ENCODE measurements at regions not wholly inside any gene's neighbourhood (a gene's known extent, or its start where the extent isn't known, plus 50 kb on each side); places are given as distances from the start of the nearest gene placed in this dataset.

- in situ Hi-C loops (cut with MboI; ENCODE audit: low sequenced_read_pairs) = loop anchor here (10.0 kb wide), 1 partner anchor 183 kb away; no protein-coding TSS in a partner anchor
Measured at GRCh38 chr4:89438102-89438831, 130.7 kb upstream of the GPRIN3 start.

- in situ Hi-C loops (cut with MboI; ENCODE audit: low sequenced_read_pairs) = loop anchor here (10.0 kb wide), 1 partner anchor 180 kb away; no protein-coding TSS in a partner anchor
Measured at GRCh38 chr4:89434364-89434988, 126.9 kb upstream of the GPRIN3 start.

- in situ Hi-C loops (cut with MboI; ENCODE audit: low sequenced_read_pairs) = no loop called here
Measured at GRCh38 chr4:89427782-89428181, 120.2 kb upstream of the GPRIN3 start.

GRCh38 chr4:89425023-89425422, 117.4 kb upstream of the GPRIN3 start:
- in situ Hi-C loops (cut with MboI; ENCODE audit: low sequenced_read_pairs) = no loop called here

- in situ Hi-C loops (cut with MboI; ENCODE audit: low sequenced_read_pairs) = no loop called here
Measured at GRCh38 chr4:89422441-89422990, 114.9 kb upstream of the GPRIN3 start.

- in situ Hi-C loops (cut with MboI; ENCODE audit: low sequenced_read_pairs) = no loop called here
Measured at GRCh38 chr4:89420507-89420906, 112.9 kb upstream of the GPRIN3 start.

GRCh38 chr4:89419111-89419695, 111.6 kb upstream of the GPRIN3 start:
- in situ Hi-C loops (cut with MboI; ENCODE audit: low sequenced_read_pairs) = no loop called here

GRCh38 chr4:89416960-89417359, 109.4 kb upstream of the GPRIN3 start:
- in situ Hi-C loops (cut with MboI; ENCODE audit: low sequenced_read_pairs) = no loop called here

- in situ Hi-C loops (cut with MboI; ENCODE audit: low sequenced_read_pairs) = no loop called here
Measured at GRCh38 chr4:89413518-89413917, 105.9 kb upstream of the GPRIN3 start.

GRCh38 chr4:89411539-89412309, 104.1 kb upstream of the GPRIN3 start:
- in situ Hi-C loops (cut with MboI; ENCODE audit: low sequenced_read_pairs) = no loop called here

- in situ Hi-C loops (cut with MboI; ENCODE audit: low sequenced_read_pairs) = no loop called here
Measured at GRCh38 chr4:89410687-89411086, 103.1 kb upstream of the GPRIN3 start.

- in situ Hi-C loops (cut with MboI; ENCODE audit: low sequenced_read_pairs) = no loop called here
Measured at GRCh38 chr4:89404530-89404929, 96.9 kb upstream of the GPRIN3 start.

GRCh38 chr4:89403826-89404225, 96.2 kb upstream of the GPRIN3 start:
- in situ Hi-C loops (cut with MboI; ENCODE audit: low sequenced_read_pairs) = no loop called here

- in situ Hi-C loops (cut with MboI; ENCODE audit: low sequenced_read_pairs) = no loop called here
Measured at GRCh38 chr4:89400287-89401035, 92.9 kb upstream of the GPRIN3 start.

- in situ Hi-C loops (cut with MboI; ENCODE audit: low sequenced_read_pairs) = no loop called here
Measured at GRCh38 chr4:89398644-89399043, 91.0 kb upstream of the GPRIN3 start.

- in situ Hi-C loops (cut with MboI; ENCODE audit: low sequenced_read_pairs) = no loop called here
Measured at GRCh38 chr4:89398146-89398545, 90.5 kb upstream of the GPRIN3 start.

- in situ Hi-C loops (cut with MboI; ENCODE audit: low sequenced_read_pairs) = no loop called here
Measured at GRCh38 chr4:89397441-89397840, 89.8 kb upstream of the GPRIN3 start.

GRCh38 chr4:89382439-89382838, 74.8 kb upstream of the GPRIN3 start:
- in situ Hi-C loops (cut with MboI; ENCODE audit: low sequenced_read_pairs) = no loop called here

- in situ Hi-C loops (cut with MboI; ENCODE audit: low sequenced_read_pairs) = no loop called here
Measured at GRCh38 chr4:89380980-89381379, 73.4 kb upstream of the GPRIN3 start.

GRCh38 chr4:89379511-89380044, 72.0 kb upstream of the GPRIN3 start:
- in situ Hi-C loops (cut with MboI; ENCODE audit: low sequenced_read_pairs) = no loop called here
